ENCODE measurements at regions not wholly inside any gene's neighbourhood (a gene's known extent, or its start where the extent isn't known, plus 50 kb on each side); places are given as distances from the start of the nearest gene placed in this dataset.

- ChIA-PET POLR2A (no interaction called here), CTCF (no interaction called here)
- TF ChIP-seq BHLHE40 (IDR thresholded peaks at IDR 0.05; ENCODE audit: borderline replicate concordance) (no peak), SUZ12 (IDR thresholded peaks at IDR 0.05) (no peak), TARDBP (IDR thresholded peaks at IDR 0.05) (no peak), L3MBTL2 (conservative IDR thresholded peaks at IDR 0.05) (no peak), NFRKB (IDR thresholded peaks at IDR 0.05) (no peak), ZNF384 (IDR thresholded peaks at IDR 0.05) (no peak), LEF1 (IDR thresholded peaks at IDR 0.05; ENCODE audit: borderline replicate concordance) (no peak), ARNT (IDR thresholded peaks at IDR 0.05) (no peak), FOXK2 (IDR thresholded peaks at IDR 0.05) (no peak), FOXM1 (IDR thresholded peaks at IDR 0.05; ENCODE audit: borderline replicate concordance) (no peak), CTBP1 (IDR thresholded peaks at IDR 0.05; ENCODE audit: borderline replicate concordance) (no peak)
- no peak for DNase-seq (ENCODE audit: extremely low spot score)
Measured at GRCh38 chr18:2391470-2391869, 179.8 kb downstream of the METTL4 start.

- POLR2A ChIA-PET: no interaction called here
- CTCF ChIA-PET: no interaction called here
- no peak for DNase-seq (ENCODE audit: extremely low spot score)
- TF ChIP-seq SUZ12 (IDR thresholded peaks at IDR 0.05) (no peak), TARDBP (IDR thresholded peaks at IDR 0.05) (no peak), ARNT (IDR thresholded peaks at IDR 0.05) (no peak)
Measured at GRCh38 chr18:2392446-2392845, 178.9 kb downstream of the METTL4 start.

- no peak for DNase-seq (ENCODE audit: extremely low spot score)
- ChIA-PET POLR2A (no interaction called here), CTCF (no interaction called here)
- TF ChIP-seq LEF1 (IDR thresholded peaks at IDR 0.05; ENCODE audit: borderline replicate concordance) (no peak), SP1 (IDR thresholded peaks at IDR 0.05) (no peak), L3MBTL2 (conservative IDR thresholded peaks at IDR 0.05) (no peak), ARNT (IDR thresholded peaks at IDR 0.05) (no peak), ELF4 (IDR thresholded peaks at IDR 0.05) (no peak), SUZ12 (IDR thresholded peaks at IDR 0.05) (no peak), FOXA1 (IDR thresholded peaks at IDR 0.05) (no peak), FOXK2 (IDR thresholded peaks at IDR 0.05) (no peak), PKNOX1 (IDR thresholded peaks at IDR 0.05) (no peak), HDGF (IDR thresholded peaks at IDR 0.05; ENCODE audit: borderline replicate concordance) (no peak), NFRKB (IDR thresholded peaks at IDR 0.05) (no peak), ZNF384 (IDR thresholded peaks at IDR 0.05) (no peak), TARDBP (IDR thresholded peaks at IDR 0.05) (no peak), FOXM1 (IDR thresholded peaks at IDR 0.05; ENCODE audit: borderline replicate concordance) (no peak), CTBP1 (IDR thresholded peaks at IDR 0.05; ENCODE audit: borderline replicate concordance) (no peak), BHLHE40 (IDR thresholded peaks at IDR 0.05; ENCODE audit: borderline replicate concordance) (no peak)
Measured at GRCh38 chr18:2394684-2395083, 176.6 kb downstream of the METTL4 start.

DNA sequence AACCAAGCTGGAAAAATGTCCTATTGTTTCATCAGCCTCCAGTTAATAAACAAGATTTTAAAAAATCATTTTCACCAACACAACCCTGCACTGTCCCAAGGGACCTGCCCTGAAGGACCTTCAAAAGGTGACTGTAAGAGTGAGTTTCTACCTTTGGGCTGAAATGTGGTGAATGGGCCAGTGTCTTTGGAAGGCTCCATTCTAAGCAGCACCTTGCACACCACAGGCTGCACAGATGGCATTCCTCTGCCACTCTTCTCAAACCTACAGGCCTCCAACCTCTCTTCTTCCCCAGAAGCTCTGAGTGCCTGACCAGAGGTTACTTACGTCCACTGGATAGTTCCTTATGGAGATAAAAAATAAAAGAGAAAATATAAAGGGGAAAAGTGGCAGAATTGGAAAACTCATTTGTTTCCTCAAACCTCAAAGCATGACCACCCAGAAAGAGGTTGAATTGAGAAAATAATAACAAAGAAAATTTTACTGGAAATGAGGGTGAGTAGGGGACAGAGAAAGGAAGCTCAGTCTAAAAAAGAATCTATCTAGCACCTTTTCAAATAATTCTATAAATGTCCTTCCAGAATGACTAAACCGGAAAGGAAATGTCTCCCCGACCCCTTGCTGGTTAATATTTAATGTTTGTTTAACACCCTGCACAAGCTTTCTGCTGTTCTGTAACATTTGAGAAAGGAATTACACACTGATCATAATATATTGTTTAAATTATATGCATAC, 175.7 kb downstream of the METTL4 start:
- TF ChIP-seq SP1 (IDR thresholded peaks at IDR 0.05): no peak
- no peak for TF ChIP-seq FOXM1 (IDR thresholded peaks at IDR 0.05; ENCODE audit: borderline replicate concordance)
- TF ChIP-seq BHLHE40 (IDR thresholded peaks at IDR 0.05; ENCODE audit: borderline replicate concordance): no peak
- no peak for TF ChIP-seq TARDBP (IDR thresholded peaks at IDR 0.05)
- no peak for TF ChIP-seq LEF1 (IDR thresholded peaks at IDR 0.05; ENCODE audit: borderline replicate concordance)
- no peak for TF ChIP-seq HDGF (IDR thresholded peaks at IDR 0.05; ENCODE audit: borderline replicate concordance)
- no peak for TF ChIP-seq L3MBTL2 (conservative IDR thresholded peaks at IDR 0.05)
- TF ChIP-seq SUZ12 (IDR thresholded peaks at IDR 0.05): no peak
- TF ChIP-seq ELF4 (IDR thresholded peaks at IDR 0.05): no peak
- no peak for TF ChIP-seq ARNT (IDR thresholded peaks at IDR 0.05)
- no peak for TF ChIP-seq CTBP1 (IDR thresholded peaks at IDR 0.05; ENCODE audit: borderline replicate concordance)
- no peak for TF ChIP-seq ZNF384 (IDR thresholded peaks at IDR 0.05)
- no peak for TF ChIP-seq FOXK2 (IDR thresholded peaks at IDR 0.05)
- no peak for TF ChIP-seq PKNOX1 (IDR thresholded peaks at IDR 0.05)
- CTCF ChIA-PET: no interaction called here
- POLR2A ChIA-PET: no interaction called here
- DNase-seq (ENCODE audit: extremely low spot score): no peak

GRCh38 chr18:2396162-2396505, 175.2 kb downstream of the METTL4 start:
- POLR2A ChIA-PET: no interaction called here
- CTCF ChIA-PET: no interaction called here
- no peak for DNase-seq (ENCODE audit: extremely low spot score)
- TF ChIP-seq TARDBP (IDR thresholded peaks at IDR 0.05): no peak
- no peak for TF ChIP-seq ZNF384 (IDR thresholded peaks at IDR 0.05)
- no peak for TF ChIP-seq NFRKB (IDR thresholded peaks at IDR 0.05)
- no peak for TF ChIP-seq SP1 (IDR thresholded peaks at IDR 0.05)
- TF ChIP-seq FOXM1 (IDR thresholded peaks at IDR 0.05; ENCODE audit: borderline replicate concordance): no peak
- TF ChIP-seq SUZ12 (IDR thresholded peaks at IDR 0.05): no peak
- TF ChIP-seq ARNT (IDR thresholded peaks at IDR 0.05): no peak
- no peak for TF ChIP-seq CTBP1 (IDR thresholded peaks at IDR 0.05; ENCODE audit: borderline replicate concordance)
- TF ChIP-seq PKNOX1 (IDR thresholded peaks at IDR 0.05): no peak

DNA sequence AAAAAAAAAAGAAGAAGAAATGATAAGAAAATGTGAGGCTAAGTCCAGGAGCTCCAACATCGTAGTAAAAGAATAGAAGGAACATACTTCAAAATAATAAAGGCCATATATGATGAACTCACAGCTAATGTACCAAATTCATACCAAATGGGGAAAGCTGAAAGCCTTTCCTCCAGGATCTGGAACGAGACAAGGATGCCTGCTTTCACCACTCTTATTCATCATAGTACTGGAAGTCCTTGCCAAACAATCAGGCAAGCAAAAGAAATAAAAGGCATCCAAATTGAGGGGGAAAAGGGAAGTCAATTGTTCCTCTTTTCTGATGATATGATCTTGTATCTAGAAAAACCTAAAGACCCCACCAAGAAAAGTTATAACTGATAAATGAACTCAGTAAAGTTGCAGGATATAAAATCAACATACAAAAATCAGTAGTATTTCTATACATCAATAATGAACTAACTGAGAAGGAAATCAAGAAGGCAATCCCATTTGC, 170.6 kb downstream of the METTL4 start:
- no peak for DNase-seq (ENCODE audit: extremely low spot score)
- POLR2A ChIA-PET: no interaction called here
- no peak for TF ChIP-seq PKNOX1 (IDR thresholded peaks at IDR 0.05)
- TF ChIP-seq ARNT (IDR thresholded peaks at IDR 0.05): no peak
- no peak for TF ChIP-seq FOXA1 (IDR thresholded peaks at IDR 0.05)
- no peak for TF ChIP-seq L3MBTL2 (conservative IDR thresholded peaks at IDR 0.05)
- no peak for TF ChIP-seq ELF4 (IDR thresholded peaks at IDR 0.05)
- no peak for TF ChIP-seq TARDBP (IDR thresholded peaks at IDR 0.05)
- TF ChIP-seq ZNF384 (IDR thresholded peaks at IDR 0.05): no peak
- TF ChIP-seq SUZ12 (IDR thresholded peaks at IDR 0.05): no peak
- TF ChIP-seq BHLHE40 (IDR thresholded peaks at IDR 0.05; ENCODE audit: borderline replicate concordance): no peak
- no peak for TF ChIP-seq LEF1 (IDR thresholded peaks at IDR 0.05; ENCODE audit: borderline replicate concordance)
- no peak for TF ChIP-seq HDGF (IDR thresholded peaks at IDR 0.05; ENCODE audit: borderline replicate concordance)
- no peak for TF ChIP-seq SP1 (IDR thresholded peaks at IDR 0.05)
- TF ChIP-seq CTBP1 (IDR thresholded peaks at IDR 0.05; ENCODE audit: borderline replicate concordance): no peak
- TF ChIP-seq FOXK2 (IDR thresholded peaks at IDR 0.05): no peak
- TF ChIP-seq FOXM1 (IDR thresholded peaks at IDR 0.05; ENCODE audit: borderline replicate concordance): no peak
- no peak for TF ChIP-seq NFRKB (IDR thresholded peaks at IDR 0.05)
- CTCF ChIA-PET: no interaction called here

All from HEK293T (cell line).